T-helper 1 cell treated with Interleukin-12 subunit alpha and Interleukin-12 subunit beta and Interleukin-4 antibody, amounts not matched to agents 30 ng/mL and 1 ng/mL, for 36 hours (primary cell): ENCODE measurements at regions not wholly inside any gene's neighbourhood (a gene's known extent, or its start where the extent isn't known, plus 50 kb on each side); places are given as distances from the start of the nearest gene placed in this dataset.
"Not testable (repeated sequence)": the region's sequence is repeated elsewhere in the genome, so short reads cannot be mapped to it uniquely, and the experiment has no call there.

Experiments used
- intact Hi-C: fragments of 100-400 bp; cut with micrococcal nuclease; formaldehyde crosslinking; loops from one replicate; pipeline ENCODE4 v1.15.1; 2024

DNA sequence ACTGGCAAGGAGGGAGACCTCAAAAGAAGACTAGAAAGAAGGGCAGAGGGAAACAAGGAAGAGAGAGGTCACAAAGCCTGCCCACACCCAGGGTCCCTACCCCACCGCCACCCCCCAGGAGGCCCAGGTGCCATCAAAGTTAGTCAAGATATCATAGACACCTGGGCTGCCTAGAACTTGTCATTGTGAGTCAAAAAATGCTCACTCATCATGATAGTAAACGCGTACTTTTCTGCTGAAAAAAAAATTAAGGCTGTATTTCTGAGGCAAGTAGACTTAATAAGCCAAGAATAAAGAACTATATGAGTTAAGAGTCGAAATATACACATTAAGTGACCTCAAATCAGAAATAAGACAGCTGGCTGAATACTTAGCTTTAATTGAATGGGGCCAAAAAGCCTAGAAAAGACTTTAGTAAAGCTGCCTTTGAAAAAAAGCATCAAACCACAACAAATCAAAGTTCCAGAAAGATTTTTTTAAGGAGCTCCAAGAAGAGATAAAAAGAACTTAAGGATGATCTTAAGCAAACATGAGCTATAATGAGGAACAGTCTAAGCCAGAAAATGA is 415.5 kb upstream of the PPP2R3A start:
- intact Hi-C loops: no loop called here

DNA sequence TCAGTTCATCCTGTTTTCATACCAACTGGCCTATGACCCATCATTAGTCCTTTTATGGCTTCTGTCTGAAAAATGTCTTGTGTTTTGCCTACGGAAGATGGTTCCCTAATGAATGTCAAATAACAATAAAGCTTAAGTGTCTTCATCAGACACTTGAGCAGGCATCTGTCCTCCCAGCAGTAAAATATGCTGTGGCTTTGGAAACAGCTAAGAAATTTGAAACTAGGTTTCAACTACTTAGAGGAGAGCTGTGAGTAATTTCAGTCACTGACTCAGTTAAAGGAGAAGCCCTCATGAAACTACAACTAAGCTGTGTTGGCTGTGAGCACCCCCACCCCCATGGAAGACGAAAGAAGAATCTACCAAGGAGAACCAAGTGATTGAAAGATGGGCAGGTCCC is 409.4 kb upstream of the PPP2R3A start:
- intact Hi-C loops: no loop called here

DNA sequence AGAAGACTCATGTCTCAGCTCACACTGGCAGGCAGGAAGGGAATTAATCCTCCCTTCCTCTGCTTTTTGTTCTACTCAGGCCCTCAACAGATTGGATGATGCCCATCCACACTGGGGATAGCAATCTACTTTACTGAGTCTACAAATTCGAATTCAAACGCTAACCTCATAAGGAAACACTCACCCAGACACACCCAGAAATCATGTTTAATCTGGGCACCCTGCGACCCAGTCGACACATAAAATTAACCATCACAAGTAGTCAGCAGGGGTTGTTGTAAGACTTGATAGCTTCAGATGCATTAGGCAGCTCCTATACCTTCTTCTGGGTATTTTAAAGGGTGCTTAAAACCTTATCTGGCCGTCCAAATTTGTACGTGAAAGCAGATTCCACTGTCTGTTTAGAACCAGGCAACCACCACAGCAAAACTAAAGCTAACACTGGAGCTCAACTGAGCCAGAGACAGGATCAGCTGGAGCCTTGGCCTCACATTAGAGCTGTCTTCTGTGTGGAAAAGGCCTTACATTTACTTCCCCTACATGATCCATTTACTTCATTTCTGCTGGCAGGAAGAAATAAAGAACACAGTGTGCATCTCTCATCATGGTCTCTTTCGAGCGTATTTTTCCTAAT is 407.3 kb upstream of the PPP2R3A start:
- intact Hi-C loops: no loop called here

DNA sequence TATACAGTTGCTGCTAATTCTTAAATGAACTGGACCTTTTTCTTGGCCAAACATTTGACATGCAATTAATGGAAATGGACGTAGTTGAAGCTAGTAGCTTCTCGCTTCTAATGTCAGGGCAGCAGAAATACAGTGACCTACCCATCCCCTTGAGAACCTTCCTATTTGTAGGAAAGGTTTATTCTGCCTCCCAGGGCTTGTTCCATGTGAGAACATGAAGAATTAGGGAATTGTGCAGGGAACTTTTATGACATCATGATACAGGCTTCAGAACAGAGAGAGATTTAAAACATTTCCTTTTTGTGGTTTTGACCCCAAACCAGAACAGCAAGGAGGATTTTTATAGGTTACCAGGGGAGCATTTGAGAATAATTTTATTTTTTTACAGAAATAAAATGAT is 406.6 kb upstream of the PPP2R3A start:
- intact Hi-C loops: no loop called here

DNA sequence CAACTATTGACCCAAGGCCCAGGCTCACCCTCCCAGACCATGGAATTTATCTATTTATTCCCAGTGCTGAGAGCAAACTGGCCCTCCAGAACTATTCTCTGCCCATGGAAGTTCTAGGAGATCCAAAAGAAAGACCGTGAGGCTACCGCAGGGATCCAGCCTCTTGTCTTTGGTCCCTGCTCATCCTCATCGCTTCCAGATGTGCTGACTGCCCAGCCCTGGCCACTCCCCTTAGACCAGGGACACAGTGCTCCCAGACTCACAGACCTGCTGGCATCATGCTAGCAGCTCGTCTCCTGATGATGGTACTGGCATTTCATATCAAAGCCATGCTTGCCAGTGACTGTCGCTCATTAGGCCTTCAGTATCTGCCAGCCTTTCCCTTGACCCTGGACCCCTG is 405.7 kb upstream of the PPP2R3A start:
- intact Hi-C loops: no loop called here

DNA sequence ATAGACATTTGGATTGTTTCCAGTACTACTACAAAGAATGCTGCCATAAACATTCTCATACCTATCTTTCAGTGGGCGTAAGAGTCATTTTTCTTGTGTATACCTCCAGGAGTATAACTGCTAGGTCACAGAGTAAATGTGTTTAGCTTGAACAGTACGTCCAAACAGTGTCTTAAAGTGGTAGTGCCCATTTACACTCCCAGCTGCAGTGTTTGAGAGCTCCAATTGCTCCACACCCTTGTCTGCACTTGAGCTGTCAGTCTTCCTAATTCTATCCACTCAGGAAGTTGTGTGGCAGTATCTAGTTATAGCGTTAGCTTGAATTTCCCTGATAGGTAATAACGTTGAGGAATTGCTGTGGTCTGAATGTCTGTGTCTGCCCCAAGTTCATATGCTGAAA is 404.7 kb upstream of the PPP2R3A start:
- intact Hi-C loops: no loop called here

DNA sequence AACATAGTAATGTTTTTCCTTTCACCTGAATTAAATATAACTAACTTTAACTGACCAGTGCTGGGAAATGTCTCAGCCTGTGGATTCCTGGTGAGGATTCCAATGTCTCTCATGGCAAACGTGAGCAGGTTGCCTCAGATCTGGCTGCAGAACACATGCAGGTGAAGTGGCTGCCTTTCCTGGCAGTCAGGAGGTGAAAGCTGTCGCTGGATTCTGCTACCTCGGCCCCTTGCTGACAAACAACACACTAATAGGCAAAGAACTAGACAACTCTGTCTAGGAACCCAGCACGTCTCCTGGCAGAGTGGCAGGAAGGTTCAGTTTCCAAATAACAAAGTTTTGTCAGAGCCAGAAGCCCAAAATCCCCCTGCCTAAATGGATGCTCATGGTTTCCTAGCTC is 400.8 kb upstream of the PPP2R3A start:
- intact Hi-C loops: no loop called here

DNA sequence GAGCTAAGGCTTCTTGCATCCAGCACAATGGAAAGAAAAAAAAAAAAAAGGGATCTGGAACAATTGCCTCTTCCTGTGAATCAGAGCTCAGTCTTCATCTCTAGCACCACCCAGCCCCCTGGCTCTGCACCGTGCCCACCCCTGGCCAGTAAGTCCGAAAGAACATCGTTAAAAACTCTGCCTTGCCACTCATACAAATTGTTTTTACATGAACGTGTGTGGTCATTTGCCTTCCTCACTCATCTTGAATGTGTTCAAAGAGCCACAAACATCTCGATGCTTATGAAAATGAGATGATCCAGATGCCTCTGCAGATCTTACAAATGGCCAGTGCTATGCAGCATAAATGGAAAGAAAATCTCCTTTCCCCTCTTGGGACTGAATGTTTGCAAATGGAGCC is 400.0 kb upstream of the PPP2R3A start:
- intact Hi-C loops: no loop called here

DNA sequence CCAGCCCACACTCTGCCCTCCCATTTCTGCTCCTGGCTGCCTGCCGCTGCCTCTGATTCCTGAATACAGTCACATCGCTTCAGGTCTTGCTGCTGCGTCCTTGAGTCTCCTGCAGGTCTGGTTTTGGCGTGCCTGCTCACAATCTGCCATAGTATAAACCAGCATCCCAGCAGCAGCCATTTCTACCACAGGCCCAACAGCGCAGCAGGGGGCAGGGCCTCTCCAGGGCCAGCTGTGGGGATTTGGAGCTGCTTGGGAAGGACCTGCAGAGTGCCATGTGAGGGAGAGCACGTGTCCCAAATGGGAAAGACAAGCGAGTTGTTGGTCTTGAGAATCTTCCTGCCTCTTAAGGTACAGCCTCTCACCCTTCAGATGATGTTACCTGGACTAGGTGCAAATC is 398.3 kb upstream of the PPP2R3A start:
- intact Hi-C loops: no loop called here

DNA sequence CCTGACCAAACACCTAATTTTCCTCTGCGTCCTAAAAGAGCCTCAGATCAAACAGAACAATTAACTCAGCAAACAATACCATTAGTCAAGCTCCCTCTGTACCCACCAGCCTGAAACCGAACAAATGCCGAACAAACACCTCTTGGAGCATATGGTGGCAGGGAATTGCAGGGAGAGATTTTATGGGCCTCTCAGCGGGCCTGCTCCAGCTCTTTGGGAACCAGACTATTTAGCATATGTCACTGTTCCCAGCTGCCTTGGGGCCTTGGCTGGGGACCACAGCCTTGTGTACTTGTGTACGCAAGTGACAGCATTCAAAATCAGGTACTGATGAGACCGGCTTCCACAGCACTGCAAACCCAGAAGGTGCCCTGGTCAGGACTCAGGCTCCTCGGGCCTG is 388.8 kb upstream of the PPP2R3A start:
- intact Hi-C loops: no loop called here

DNA sequence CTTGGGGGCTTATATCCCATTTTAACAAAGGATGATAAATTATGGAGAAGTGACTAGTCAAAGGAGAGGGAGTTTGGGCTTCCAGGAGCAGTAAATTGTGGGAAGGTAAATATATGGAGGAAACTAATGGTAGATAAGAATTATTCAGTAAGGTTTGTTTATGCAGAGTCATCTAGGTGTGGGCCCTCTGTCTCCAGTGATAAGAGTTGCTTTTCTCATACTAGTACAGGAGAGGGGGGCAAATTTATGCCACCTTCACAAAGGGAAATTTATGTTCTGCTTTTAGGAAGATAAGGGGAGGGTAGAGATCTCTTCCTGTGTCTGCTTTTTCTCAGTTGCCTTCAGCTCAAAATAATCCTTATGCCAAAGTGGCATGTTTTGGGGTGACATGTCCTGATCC is 383.7 kb upstream of the PPP2R3A start:
- intact Hi-C loops: no loop called here

DNA sequence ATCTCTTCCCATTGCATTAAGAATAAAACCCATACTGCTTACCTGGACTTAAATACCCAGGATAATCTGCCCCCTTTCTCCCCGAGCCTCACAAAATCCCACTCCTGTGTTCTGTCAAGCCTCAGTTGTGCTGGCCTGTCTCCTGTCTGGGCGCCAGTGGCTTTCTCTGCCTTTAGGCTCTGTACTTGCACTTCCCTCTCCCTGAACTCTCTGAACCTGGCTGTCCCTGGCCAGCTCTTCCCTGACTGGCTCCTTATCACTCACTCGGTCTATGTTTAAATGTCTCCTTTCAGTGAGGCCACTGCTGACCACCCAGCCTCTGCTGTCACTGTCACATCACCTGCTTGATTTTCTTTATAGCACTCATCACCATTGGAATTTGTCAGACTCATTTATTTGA is 382.7 kb upstream of the PPP2R3A start:
- intact Hi-C loops: no loop called here

DNA sequence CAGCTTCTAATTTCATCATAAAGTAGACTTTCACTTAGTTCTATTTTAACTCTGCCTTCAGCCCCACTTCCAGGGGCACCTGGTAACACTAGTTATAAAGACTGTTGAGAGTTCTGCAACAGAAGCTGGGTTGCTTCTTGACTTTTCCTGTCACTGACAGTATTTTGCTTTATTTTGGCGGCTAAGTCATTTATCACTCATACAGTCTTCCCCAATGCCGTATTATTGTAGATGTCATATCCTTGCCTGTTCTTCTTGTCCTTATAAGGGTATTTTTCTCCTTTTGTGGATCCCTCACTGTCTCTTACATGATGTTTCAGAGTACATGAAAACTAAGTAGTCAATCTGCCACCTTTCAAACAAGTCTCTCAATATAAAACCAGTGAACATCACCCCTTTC is 369.0 kb upstream of the PPP2R3A start:
- intact Hi-C loops: no loop called here

DNA sequence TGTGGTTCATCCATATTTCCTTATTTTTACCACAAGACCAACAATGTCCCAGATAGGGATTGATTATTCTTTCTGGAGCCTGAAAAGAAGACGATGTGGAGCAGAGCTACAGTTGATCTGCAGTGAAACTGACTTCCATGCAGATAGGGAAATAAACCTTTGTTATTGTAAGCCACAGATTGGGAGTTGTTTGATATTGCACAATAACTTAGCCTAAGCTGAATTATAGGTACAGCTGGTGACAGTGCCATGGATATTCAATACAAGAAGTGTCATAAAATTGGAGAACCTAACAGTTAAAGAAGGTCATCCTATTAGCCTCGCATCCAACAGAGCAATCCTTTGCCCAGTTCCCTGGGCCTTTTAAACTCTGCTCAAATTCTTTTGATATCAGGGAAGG is 367.7 kb upstream of the PPP2R3A start:
- intact Hi-C loops: no loop called here

DNA sequence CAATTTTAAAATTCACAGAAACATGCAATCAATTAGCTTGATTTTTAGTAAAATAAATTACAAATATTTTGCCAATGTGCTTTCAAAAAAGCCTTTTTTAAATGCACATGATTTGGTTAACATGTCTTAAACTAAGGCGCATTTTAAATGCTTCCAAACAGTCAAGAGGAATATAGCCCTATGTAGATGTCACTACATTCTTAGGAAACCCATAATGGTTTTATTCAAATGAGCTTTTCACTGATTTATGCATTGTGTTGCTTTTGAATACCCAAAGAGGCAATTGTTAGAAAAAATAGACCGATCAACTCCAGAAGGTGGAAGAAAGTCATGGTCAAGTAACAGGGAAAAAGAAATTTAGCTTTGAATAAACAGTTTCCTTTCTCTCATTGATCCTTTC is 366.9 kb upstream of the PPP2R3A start:
- intact Hi-C loops: no loop called here

DNA sequence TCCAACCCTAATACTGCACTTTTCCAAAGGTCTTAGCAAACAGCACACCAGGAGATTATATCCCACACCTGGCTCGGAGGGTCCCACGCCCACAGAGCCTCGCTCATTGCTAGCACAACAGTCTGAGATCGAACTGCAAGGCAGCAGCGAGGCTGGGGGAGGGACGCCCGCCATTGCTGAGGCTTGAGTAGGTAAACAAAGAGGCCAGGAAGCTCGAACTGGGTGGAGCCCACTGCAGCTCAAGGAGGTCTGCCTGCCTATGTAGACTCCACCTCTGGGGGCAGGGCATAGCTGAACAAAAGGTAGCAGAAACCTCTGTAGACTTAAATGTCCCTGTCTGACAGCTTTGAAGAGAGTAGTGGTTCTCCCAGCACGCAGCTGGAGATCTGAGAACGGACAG is 361.0 kb upstream of the PPP2R3A start:
- intact Hi-C loops: not testable (repeated sequence)

DNA sequence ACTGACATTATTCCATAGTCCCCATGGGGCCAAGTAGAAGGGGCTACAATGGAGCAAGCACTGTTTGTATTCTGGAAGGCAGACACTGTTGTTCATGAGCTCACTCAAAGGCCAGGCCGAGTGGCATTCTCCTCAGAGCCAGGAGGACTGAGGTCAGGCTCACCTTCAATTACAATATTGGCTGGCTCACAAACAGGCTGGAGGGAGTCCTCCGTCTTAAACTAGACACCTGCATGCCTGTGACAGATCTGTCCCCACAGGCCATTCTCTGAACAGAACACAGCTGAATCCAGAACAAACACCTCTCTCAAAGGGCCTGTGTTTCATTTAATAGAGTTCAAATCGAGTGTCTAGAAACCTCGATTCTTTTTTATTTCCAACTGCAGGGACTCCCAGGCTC is 347.4 kb upstream of the PPP2R3A start:
- intact Hi-C loops: no loop called here

DNA sequence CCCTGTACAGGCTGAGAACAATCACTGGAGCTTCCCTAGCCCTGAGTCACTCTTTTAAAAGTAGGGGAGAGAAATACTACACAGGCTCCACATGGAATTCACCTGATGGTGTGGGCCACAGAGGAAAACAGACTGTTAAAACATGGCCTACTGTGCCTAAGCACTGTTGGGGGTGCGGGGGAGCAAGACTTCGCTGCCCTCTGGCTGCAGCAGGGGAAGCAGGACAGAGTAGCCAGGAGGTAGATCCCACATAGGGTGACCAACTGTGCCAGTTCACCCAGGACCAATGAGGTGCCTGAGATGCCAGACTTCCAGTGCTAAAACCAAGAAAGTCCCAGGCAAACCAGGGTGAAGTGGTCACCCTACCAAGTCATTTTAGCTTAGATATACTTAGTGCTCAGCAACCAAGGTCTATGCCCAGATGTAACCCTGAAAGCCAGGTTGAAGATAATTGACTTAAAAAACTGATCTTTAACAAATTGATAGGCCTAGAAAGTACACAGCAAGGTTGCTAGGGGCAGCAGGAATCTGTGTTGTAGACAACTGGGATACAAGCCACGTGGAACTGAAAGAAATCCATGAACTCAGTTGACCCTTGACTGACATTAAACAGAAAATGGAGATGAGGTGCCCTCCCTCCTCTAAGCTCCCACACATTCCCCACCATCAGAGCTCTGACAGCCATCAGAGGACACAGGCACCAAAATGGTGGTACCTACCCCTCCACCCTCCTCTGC is 344.2 kb upstream of the PPP2R3A start:
- intact Hi-C loops: no loop called here

DNA sequence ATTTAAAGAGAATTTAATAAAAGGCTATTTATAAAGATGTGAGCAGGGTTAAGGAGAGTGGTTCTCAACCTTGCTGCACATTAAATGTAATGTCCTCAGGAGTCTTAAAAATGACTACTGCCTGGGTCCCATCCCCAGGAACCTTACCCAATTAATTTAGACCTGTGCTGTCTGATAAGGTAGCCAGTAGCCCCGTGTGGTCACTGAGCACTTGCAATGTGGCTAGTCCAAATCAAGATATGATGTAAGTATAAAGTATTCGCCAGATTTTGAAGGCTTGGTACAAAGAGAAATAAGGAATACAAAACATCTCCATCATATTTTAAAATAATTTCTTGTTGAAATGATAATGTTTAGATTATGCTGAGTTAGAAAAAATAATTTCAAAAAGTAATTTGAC is 343.3 kb upstream of the PPP2R3A start:
- intact Hi-C loops: no loop called here

DNA sequence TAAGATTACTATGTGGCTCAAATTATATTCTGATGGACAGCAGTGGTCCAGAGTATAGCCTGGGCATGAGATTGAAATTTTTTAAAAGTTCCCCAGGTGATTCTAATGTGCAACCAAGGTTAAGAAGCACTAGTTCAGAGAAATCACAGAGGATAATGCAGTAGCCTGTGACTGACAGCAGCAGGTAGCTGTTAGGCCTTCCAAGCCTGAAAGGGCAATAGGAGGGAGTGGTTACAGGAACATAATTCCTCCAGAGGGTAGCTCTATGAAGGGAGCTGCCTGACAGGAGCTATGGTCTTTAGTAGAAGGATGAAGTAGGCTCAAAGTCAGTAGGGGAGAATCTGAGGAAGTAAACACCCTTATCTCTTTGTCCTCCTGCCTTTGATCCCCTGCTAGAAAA is 342.9 kb upstream of the PPP2R3A start:
- intact Hi-C loops: no loop called here

DNA sequence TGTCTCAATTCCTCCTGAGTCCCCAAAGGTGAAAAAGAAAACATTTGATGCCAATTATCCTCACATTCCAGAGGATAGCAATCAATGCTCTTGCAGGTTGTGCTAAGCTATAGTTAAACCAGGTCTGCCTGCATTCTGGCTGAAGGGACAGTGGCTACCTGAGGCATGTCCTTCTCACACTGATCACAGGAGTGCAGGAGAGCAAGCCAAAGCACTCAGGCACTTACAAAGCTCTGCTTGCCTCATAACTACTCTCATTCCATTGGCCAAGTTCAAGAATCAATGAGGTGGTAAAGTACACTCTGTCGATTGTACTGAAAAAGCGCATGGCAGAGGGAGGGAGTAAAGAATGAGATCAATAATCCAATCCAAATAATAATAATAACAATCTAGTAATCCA is 342.0 kb upstream of the PPP2R3A start:
- intact Hi-C loops: no loop called here

DNA sequence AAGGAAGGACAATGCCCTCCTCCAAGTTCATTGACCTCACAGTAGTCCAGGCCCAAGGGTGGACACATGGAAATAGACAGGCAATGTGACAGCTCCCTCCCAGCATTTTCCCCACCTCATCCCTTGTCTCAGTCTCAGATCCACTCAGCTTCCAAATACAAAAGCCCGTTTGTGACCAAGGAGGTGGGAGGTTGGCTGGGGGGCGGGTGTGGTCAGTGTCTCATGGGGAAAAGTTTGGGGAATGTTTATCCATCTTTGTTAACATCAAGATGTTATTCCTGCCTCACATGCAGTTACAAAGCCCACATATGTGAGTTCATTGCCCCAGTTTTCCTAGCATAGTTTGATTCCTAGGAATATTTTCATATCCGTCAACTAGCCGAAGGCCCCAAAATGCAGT is 338.5 kb upstream of the PPP2R3A start:
- intact Hi-C loops: no loop called here
